Neural progenitor cell (in vitro differentiated cells): ENCODE measurements at regions not wholly inside any gene's neighbourhood (a gene's known extent, or its start where the extent isn't known, plus 50 kb on each side); places are given as distances from the start of the nearest gene placed in this dataset.

Source experiments
- EZH2 ChIP-seq: fragments of 200-600 bp; sonication (generic); IDR thresholded peaks from 2 replicates; pipeline ENCODE4 v1.6.1; 2017; ENCODE audit warnings: antibody characterized with exemption, mild to moderate bottlenecking, moderate library complexity
- EZH2phosphoT487 ChIP-seq: fragments of 200-600 bp; sonication (generic); IDR thresholded peaks from 2 replicates; pipeline ENCODE4 v1.6.1; 2017; ENCODE audit warnings: antibody characterized with exemption
- TF ChIP-seq, protein P1 (sequence below): fragments of 200-600 bp; sonication (generic); IDR thresholded peaks from 2 replicates; pipeline ENCODE4 v1.5.1; 2017; ENCODE audit warnings: antibody characterized with exemption, mild to moderate bottlenecking

DNA sequence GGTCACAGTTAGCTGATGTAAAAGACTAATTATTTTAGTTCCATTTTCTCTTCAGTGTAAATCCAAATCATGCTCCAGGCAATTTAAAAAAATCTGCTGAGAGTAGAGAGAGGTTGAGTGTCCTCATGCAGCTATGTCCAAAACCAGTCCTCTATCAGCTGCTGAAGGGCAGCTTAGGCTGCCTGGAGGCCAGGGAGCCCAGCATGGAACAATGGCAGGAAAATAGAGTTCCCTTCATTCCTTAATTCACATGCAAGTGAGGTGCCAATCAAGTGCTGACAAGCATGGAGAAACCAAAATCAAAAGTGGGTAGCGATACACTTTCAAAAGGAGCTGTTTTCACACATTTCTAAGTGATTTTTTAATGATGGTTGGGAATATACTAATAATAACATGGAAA lies 78.3 kb upstream of the POU5F2 start:
- no peak for TF ChIP-seq EZH2phosphoT487
- TF ChIP-seq, protein P1, sequence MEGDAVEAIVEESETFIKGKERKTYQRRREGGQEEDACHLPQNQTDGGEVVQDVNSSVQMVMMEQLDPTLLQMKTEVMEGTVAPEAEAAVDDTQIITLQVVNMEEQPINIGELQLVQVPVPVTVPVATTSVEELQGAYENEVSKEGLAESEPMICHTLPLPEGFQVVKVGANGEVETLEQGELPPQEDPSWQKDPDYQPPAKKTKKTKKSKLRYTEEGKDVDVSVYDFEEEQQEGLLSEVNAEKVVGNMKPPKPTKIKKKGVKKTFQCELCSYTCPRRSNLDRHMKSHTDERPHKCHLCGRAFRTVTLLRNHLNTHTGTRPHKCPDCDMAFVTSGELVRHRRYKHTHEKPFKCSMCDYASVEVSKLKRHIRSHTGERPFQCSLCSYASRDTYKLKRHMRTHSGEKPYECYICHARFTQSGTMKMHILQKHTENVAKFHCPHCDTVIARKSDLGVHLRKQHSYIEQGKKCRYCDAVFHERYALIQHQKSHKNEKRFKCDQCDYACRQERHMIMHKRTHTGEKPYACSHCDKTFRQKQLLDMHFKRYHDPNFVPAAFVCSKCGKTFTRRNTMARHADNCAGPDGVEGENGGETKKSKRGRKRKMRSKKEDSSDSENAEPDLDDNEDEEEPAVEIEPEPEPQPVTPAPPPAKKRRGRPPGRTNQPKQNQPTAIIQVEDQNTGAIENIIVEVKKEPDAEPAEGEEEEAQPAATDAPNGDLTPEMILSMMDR, result no peak
- TF ChIP-seq EZH2, result no peak
